GM18873 (cell line): ENCODE measurements at regions not wholly inside any gene's neighbourhood (a gene's known extent, or its start where the extent isn't known, plus 50 kb on each side); places are given as distances from the start of the nearest gene placed in this dataset.
A peak's percentile ranks its signal among the peaks of the same experiment; 100 is the strongest.

ENCODE experiments used
- ATAC-seq: cut with Tn5 transposase; IDR thresholded peaks from one replicate; pipeline ENCODE4 v1.9.1; 2021; ENCODE audit warnings: mild to moderate bottlenecking, moderate library complexity, moderate number of reproducible peaks; ENCODE audit not compliant: unreplicated experiment, low FRiP score

- ATAC-seq: no peak
These were observed 1197.3 kb downstream of the SORCS3 start for GRCh38 chr10:105838392-105838791.

- ATAC-seq: peak; percentile 73
These were observed 1196.9 kb downstream of the SORCS3 start for GRCh38 chr10:105837951-105838350.

GRCh38 chr10:105834261-105835059, 1193.4 kb downstream of the SORCS3 start:
- ATAC-seq: no peak

- no peak for ATAC-seq
These were observed 1186.0 kb downstream of the SORCS3 start for GRCh38 chr10:105827133-105827532.

GRCh38 chr10:105807935-105808587, 1167.0 kb downstream of the SORCS3 start:
- no peak for ATAC-seq

GRCh38 chr10:105803206-105803605, 1162.1 kb downstream of the SORCS3 start:
- no peak for ATAC-seq

- ATAC-seq: no peak
These were observed 1159.6 kb downstream of the SORCS3 start for GRCh38 chr10:105800641-105801040.

- no peak for ATAC-seq
These were observed 1157.3 kb downstream of the SORCS3 start for GRCh38 chr10:105798328-105798889.

GRCh38 chr10:105797234-105797890, 1156.3 kb downstream of the SORCS3 start:
- ATAC-seq: no peak

GRCh38 chr10:105793071-105793470, 1152.0 kb downstream of the SORCS3 start:
- ATAC-seq: no peak

GRCh38 chr10:105785721-105786120, 1144.6 kb downstream of the SORCS3 start:
- no peak for ATAC-seq

GRCh38 chr10:105783936-105784483, 1142.9 kb downstream of the SORCS3 start:
- no peak for ATAC-seq

GRCh38 chr10:105774881-105775280, 1133.8 kb downstream of the SORCS3 start:
- ATAC-seq: no peak

- ATAC-seq: no peak
These were observed 1133.3 kb downstream of the SORCS3 start for GRCh38 chr10:105774351-105774750.

- ATAC-seq: no peak
These were observed 1129.6 kb downstream of the SORCS3 start for GRCh38 chr10:105770524-105771212.

- no peak for ATAC-seq
These were observed 1128.4 kb downstream of the SORCS3 start for GRCh38 chr10:105769248-105770184.

GRCh38 chr10:105763611-105764010, 1122.5 kb downstream of the SORCS3 start:
- ATAC-seq: no peak

GRCh38 chr10:105761576-105762260, 1120.6 kb downstream of the SORCS3 start:
- ATAC-seq: no peak

GRCh38 chr10:105759669-105760068, 1118.6 kb downstream of the SORCS3 start:
- no peak for ATAC-seq
